NCI-H2196 (cell line): ENCODE measurements at regions not wholly inside any gene's neighbourhood (a gene's known extent, or its start where the extent isn't known, plus 50 kb on each side); places are given as distances from the start of the nearest gene placed in this dataset.
"Not testable (repeated sequence)": the region's sequence is repeated elsewhere in the genome, so short reads cannot be mapped to it uniquely, and the experiment has no call there.

Experiments used
- DNase-seq: peaks from one replicate; lab custom pipeline; 2025; ENCODE audit not compliant: unreplicated experiment; lab: John Stamatoyannopoulos, UW

- DNase-seq: not testable (repeated sequence)
Observed at GRCh38 chr9:39463696-39464095, 108.2 kb downstream of the SPATA31A1 start.

- peak; percentile 37 for DNase-seq
Observed at GRCh38 chr9:39464122-39464777, 108.8 kb downstream of the SPATA31A1 start.

DNA sequence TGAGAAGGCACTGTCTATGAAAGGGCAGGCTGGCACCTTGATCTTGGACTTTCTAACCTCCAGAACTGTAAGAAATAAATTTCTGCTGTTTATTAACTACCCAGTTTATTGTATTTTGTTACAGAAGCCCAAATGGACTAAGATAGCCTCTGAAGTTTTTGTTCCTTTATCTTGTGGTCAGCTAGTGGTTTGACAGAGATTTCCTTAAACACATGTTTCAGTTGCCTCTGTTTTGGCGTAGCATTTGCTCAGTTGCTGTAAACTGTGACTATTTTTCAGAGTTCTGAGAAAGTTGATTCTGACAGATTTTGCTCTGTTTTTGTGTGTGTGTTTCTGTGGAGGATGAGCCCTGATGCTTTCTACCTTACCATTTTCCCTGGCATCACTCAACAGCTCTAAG is 119.0 kb downstream of the SPATA31A1 start:
- not testable (repeated sequence) for DNase-seq

DNA sequence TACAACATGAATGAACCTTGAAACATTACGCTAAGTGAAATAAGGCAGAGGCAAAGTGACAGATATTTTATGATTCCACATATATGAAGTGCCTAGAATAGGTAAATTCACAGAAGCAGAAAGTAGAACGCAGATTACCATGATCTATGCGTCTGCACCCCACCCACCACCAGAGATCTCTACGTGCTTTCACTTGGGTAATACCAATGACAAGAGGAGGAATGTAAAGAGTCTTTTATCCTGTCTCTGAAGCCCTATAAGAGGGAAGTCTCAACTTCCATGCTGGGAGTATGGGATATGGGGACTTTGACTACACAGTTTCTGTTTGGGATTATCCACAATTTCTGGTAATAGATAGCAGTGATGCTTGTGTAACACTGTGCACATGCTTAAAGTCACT is 127.6 kb downstream of the SPATA31A1 start:
- not testable (repeated sequence) for DNase-seq

GRCh38 chr9:39483880-39484279 is 128.4 kb downstream of the SPATA31A1 start:
- DNase-seq: not testable (repeated sequence)

DNA sequence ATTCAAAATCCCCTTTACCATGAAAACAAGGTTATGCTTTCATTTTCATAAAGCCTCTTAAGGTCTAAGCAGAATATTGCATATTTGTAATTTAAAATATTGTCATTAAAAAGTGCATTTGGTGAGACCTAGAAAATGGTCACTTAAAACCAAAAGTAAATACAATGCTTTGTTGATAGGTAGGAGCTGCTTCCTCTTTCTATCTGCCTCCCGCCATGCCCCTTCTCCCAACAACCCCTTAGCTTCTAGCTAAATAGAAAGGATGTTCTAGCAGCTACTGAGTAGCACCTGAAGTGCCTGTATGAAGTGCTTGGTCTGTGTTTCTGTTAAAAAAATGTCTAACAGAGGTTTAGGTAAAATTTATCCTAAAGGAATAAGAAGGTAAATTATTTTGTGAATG is 128.8 kb downstream of the SPATA31A1 start:
- not testable (repeated sequence) for DNase-seq

DNA sequence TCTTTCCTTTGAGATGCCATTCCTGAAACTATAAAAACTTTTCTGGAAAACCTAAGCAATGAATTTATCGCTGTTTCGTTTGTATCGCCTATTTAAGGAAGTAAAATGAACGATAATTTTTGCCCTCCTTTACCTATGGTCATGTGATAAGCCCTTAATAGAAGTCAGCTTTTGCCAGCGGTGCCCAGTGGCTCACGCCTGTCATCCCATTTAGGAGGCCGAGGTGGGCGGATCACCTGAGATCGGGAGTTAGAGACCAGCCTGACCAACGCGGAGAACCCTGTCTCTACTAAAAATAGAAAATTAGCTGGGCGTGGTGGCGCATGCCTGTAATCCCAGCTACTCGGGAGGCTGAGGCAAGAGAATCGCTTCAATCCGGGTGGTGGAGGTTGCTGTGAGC is 132.0 kb downstream of the SPATA31A1 start:
- not testable (repeated sequence) for DNase-seq

GRCh38 chr9:39496248-39496647 is 140.8 kb downstream of the SPATA31A1 start:
- not testable (repeated sequence) for DNase-seq

DNA sequence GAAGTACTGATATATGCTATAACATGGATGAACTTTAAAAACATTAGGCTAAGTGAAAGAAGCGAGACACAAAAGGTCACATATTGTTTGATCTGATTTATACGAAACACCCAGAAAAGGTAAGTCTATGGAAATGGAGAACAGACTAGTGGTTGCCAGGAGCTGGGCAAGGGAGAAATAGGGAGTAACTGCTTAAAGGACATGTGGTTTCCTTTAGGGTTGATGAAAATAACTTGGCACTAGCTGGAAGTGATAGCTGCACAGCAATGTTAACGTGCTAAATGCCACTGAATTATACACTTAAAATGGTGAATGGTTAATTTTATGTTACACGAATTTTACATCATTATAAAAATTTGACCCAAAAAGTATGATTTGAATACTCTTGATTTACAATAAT is 147.7 kb downstream of the SPATA31A1 start:
- DNase-seq: not testable (repeated sequence)

DNA sequence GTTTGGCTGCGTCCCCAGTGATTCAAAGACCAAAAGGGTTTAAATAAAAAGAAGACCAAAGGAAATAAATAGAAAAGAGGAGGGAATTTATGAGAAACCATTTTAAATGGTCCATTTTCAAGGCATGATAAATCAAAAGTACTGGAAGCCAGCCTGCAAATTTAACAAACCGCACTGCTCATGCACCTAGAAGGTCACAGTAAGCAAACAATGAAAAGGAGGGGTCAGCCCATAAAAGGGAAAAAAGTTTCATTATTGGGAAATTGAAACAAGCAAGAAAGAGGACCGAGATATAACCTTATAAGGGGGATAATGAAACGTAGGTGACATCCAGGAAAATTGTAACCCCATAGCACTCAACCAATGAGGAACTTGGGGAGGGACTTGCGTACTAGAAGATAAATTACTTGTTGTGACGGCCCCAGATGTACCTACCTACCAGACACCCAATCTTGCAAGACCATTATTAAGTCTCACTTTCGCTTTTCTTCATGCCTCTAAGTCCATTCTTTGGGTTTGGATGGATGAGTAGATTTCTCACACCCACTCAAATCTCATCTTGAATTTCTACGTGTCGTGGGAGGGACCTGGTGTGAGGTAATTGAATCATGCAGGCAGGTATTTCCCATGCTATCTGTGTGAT is 172.0 kb downstream of the SPATA31A1 start:
- not testable (repeated sequence) for DNase-seq

DNA sequence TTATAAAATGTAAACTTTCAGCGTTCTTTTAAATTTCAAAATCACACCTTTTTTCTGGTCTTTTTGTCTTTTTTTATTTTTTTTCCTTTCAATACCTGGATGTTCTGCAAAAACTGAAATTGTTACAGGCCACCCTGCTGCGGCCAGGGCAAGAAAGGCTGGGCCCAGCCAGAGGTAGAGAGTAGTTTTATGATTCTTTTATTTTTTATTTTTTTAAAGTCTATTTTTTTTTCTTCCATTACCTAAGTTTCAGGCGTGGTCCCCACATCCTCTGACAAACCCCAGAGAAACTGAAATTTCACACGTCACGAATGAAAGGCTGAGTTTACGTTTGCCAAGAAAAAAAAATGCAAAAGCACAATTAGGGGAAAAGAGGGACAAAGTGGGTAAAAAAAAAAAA is 177.1 kb downstream of the SPATA31A1 start:
- DNase-seq: not testable (repeated sequence)

DNA sequence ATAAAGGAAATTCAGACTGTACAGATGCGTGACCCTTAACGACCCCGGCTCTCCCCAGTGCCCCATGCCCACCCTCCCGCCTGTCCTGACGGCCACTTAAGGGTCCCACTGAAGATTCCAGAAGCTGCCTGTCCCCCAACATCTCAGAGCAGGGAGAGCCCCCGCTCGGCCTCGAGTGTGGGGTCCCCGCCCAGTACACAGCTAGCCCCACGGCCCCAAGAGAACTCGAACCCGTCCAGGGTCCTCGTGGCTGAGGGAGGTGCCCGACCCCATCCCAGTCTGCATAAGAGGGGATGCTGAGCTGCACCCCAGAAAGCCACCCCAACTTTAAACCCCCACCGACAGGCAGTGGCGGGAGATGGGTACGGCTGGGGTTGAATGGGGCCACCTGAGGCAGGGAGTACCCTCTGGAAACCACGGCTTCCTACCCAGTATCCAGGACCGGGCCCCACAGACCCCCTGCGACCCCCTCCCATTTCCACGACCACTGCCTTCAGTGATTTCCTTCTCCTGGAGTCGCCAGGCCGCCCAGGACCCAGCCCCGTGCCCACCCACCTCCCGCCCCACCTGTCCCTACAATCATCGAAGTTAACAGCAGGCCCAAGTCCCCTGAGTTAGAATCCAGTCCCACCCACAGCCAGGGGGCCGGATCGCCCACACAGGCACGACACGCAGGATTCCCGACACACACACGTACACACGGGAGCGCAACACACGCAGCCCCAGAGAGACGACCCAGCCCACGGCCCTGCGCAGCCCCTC is 177.7 kb downstream of the SPATA31A1 start:
- DNase-seq: not testable (repeated sequence)

DNA sequence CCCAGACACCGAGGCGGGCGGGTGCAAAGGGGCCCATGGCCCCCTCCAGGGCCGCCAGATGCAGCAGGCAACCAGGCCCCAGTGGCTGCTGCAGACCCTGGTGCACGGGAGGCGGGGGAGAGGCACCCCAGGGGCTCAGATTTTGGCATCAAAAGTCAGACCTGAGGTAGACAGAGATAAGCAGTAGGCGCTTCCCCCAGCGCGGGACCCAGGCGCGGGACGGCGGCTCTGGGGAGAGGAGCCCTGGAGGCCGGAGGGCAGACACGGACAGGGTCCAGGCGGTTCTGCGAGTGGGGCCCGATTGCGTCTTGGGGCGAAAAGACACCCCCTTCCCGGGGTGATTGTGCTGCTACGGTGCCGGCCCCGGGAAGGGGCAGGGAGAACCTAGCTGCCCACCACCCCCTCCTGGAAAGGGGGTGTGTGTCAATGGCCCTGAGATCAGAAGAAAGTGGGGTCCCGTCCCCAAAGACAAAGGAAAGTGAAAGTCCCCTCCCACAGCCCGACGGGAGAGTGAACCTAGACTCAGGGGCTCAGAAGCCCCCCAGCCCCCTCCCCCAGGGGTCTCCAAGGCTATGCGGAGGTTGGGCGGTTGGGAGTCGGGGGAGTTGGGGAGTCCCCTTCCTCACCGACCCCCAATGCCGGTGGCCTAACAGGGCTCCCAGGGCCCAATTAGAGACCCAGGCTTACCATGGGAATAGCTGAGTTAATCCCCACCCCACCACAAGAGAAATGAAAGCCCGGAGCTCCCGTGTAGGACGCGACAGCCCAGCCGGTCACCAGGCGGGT is 178.5 kb downstream of the SPATA31A1 start:
- DNase-seq: not testable (repeated sequence)

- DNase-seq: not testable (repeated sequence)
Observed at GRCh38 chr9:39534897-39535296, 179.4 kb downstream of the SPATA31A1 start.

GRCh38 chr9:39542157-39542556 is 186.7 kb downstream of the SPATA31A1 start:
- DNase-seq: not testable (repeated sequence)

DNA sequence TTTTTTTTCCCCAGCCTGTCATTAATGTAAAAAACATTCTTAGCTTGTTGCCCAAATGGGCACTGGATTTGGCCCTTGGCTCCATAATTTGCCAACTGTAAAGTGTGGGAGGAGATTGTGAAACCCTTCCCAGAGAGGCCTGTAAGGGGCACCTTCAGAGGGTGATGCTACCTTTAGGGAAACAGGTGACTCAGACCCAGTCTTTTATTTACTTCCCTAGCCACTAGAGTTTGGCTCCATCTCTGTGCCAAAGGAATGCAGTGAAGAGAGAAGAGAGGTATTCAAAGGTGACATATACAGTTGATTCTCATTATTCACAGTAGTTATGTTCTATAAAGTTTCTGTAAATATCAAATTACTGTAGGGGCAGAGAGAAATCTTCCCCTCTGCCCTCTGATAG is 189.6 kb downstream of the SPATA31A1 start:
- not testable (repeated sequence) for DNase-seq

- DNase-seq: not testable (repeated sequence)
Observed at GRCh38 chr9:39550573-39550972, 195.1 kb downstream of the SPATA31A1 start.

GRCh38 chr9:39551544-39551943 is 196.1 kb downstream of the SPATA31A1 start:
- DNase-seq: not testable (repeated sequence)

DNA sequence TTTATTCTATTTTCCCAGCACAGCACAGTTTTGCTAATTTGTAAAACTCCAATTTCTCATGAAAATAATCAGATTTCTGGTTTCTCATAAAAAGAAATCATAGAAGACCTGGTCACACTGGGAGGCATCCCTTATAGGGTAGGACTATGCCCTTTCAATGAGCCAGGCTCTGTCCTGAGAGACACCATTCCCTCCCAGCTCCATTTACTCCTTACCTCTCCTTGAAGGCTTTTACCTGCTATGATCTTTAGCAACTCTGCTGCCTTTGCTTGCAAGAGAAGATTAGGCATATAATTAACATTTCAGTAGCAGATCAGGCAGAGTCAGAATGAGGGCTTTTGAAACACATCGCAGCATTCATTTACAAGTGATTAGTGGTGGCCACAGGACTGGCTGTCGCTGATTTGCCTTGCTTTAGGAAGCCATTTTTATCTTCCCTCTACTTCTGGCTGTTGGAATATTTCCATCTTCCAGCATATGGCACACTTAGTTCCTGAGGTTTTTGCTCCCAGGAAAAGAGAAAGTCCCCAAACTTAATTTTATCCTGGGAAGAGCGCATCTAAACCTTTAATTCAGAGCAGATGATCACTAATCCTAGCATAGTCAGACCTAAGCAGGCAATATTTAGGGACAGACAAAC is 196.9 kb downstream of the SPATA31A1 start:
- not testable (repeated sequence) for DNase-seq

DNA sequence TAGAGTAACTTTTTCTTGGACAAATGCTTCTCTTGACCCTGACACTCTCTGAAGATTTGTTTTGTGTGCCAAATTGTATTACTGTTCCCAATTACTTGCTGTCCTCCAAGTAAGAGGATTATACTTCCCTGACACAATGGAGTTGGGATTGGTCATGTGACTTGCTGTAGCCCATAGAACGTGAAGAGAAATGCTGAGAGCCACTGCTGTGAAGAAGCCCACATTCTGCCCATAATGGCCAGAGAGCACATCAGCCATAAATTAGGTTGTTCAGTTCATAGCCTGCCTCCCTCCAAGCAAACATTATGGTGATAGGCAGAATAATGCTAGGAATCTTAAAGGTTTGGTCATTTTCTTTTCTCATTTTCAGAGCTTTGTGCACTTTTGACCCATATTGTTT is 198.9 kb downstream of the SPATA31A1 start:
- not testable (repeated sequence) for DNase-seq
